NOMO-1 (cell line): ENCODE measurements at regions not wholly inside any gene's neighbourhood (a gene's known extent, or its start where the extent isn't known, plus 50 kb on each side); places are given as distances from the start of the nearest gene placed in this dataset.
A peak's percentile ranks its signal among the peaks of the same experiment; 100 is the strongest.

Source experiments
- DNase-seq, 2 experiments: peaks; one replicate each; lab custom pipeline; 2025; ENCODE audit not compliant: unreplicated experiment in 2 of 2; lab: John Stamatoyannopoulos, UW

DNA sequence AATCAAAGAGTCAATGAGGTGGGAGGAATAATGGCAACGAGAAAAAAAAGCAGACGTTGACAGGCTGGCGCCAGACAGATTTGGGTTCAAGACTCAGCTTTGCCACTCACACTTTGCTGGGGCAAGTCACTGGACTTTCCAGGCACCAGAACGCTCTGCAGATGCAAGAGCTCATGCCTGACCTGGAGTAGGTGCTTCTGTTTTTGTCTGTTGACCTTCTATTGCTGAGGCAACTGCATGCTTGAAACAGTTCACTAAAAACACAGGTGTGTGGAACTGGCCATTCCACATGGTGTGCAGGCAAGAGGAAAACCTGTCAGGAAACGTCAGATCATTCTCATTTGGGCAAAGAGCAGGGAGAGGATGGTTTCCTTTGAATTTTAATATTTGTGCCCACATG lies 161.2 kb upstream of the SMIM23 start:
- no peak for DNase-seq

DNA sequence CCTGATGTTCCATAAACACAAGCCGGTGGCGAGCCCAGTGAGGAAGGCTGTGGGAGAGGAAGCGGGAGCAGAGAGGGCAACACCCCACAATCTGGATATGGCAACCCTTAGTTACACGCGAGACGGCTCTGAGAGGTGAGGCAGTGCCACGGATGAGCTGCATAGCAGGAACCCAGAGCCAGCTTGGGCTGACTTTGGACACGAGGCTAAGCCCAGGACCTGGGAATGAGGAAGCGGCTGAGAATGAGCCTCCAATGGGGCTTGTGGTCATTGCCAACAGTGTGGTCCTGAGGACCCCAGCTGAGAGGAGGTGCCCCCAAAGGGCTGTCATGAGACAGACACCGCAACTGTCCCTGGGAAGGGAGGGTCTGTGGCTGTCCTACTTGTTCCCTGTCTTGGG lies 160.0 kb upstream of the SMIM23 start:
- DNase-seq, result no peak

DNA sequence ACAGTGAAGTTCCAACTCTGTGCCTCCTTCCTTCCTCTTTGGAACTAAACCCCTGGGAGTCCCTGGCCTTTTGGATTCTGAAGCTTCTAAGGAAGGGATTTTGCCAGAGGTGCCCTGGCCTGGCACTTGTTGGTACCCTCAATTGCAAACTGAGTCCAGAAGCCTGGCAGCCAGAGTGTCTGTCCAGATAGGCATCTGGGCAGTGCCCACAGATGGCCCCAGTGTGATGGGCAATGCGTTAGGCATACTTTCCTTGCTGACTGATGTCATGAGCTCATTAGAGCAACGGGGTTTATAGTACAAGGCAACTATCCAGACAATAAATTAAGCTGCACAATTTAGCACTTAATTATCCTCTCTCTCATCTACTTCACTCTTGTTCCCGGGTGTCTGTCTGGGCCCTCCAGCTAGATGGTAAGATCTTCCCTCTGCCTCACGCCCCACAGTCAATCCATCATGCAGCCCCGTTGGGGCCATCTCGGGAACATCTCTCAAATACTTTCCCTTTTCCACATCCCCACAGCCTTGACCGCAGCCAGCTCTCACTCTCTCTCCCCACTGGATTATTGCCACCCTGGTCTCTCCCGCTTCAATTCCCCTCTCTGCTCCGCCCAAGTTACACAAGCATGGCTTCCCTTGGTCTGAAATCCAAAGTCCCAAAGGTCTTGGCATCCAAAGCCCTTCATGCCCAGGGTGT lies 157.5 kb upstream of the SMIM23 start:
- DNase-seq, result no peak

DNA sequence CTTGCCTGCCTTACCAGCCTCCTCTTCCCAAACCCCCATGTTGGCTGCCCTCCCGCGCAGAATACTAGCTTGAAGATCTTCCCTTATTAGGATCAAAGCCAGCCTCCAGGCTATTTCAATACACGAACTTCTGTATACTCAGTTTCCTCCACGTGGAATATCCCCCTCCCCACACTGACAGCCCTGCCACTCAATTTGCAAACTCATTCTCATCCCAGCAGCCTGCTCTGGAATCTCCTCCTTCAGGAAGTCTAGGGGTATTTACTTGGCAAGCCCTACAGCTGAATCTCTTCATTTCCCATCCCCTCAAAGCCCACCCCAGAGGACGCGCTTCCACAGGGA lies 157.0 kb upstream of the SMIM23 start:
- DNase-seq, result no peak

DNA sequence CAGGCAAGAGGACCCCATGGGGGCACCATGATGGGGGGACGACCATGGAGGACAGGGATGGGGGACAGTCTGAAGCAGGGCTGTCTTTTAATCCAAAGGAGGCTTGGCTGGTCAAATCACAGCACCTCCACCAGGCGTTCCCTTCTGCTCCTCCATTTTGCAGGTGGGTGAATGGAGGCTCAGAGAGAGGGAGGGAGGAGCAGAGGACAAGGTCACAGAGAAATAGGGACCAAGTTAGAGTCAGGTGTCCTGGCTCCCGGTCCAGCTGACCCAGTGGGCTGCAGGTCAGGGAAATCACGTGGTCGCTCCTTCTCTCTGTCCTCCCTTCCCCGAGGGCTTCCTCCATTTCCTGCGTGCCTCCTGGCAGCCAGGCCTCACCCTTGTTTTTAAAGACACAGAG lies 156.4 kb upstream of the SMIM23 start:
- no peak for DNase-seq

DNA sequence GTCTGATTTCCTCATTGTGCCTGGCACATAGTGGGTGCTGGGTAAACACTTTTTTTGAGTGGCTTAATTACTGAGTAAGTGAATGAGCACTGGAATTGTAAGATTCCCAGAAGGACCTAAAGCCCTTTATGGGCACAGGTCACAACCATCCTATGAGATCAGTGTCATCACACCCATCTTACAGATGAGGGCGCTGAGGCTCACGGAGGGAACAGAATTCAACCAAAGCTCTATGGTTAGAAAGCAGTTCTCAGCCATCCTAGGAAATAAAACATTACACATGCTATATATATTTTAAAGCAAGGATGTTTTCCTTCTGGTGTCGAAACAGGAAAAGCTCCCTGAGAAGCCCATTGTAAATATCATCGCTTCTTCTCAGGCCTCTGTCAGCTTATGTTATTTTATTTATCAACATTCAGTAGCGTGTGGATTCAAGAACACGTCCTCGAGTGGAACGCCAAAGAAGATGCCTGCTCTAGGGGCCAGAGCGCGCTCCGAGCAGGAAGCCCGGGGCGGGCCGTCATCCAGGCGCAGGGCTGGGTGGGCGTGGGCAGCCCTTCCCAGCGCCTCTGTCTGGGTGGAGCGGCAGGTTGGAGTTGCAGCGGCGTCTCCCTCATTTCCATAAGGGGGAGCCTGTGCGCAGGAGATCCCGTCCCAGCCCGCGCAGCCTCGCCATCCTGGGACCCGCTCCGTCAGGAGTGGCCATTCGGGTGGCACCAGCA lies 155.8 kb upstream of the SMIM23 start:
- DNase-seq, result peak in 1 of 2 experiments; percentile 8

DNA sequence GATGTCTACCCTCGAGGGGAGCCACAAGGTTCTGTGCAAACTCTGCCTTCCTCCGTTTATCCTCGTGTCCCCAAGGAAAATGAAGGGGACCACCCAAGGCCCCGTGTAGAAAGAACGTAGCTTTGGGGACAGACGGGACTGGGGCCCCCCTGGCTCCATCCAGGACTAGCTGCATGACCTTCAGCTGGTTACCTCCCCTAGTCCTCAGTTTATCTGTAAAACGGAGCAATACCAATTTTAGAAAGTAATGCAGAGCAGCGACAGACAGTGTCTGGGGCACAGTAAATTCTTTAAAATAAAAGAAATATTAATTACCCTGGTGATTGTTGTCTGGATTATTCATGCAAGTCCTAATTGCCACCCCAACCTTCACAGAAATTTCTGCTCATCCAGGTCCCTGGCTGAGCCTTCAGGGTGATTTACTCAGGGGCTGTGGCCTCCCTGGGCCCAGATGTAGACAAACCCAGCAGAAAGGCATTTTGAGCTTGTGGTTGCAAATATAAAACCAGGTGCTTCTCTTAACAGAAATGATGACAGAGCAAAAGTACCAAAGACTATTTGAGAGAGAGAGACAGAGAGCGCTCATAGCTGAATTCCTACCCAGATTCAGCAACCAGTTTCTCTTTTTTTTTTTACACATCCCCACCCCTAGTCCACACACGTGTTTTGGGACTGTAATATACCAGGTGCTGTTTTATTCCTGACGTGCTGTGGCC lies 155.1 kb upstream of the SMIM23 start:
- no peak for DNase-seq

DNA sequence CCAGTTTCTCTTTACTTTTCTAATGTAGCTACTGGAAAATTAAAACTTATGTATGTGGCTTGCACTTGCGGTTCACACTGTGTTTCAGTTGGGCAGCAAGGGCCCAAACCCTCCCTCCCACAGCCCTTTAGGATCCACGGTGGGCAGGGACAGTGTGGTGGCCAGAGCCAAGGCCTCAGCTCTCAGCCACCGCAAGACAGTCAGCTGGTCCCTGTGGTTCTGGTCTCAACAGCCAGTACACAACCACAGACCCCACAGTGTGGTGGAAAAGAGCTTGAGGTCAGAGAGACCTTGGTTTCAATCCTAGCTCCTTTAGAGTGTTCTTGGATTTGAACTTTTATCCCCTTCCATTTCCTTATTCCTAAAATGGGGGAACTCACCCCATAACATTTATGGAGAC lies 153.0 kb upstream of the SMIM23 start:
- DNase-seq, result no peak

DNA sequence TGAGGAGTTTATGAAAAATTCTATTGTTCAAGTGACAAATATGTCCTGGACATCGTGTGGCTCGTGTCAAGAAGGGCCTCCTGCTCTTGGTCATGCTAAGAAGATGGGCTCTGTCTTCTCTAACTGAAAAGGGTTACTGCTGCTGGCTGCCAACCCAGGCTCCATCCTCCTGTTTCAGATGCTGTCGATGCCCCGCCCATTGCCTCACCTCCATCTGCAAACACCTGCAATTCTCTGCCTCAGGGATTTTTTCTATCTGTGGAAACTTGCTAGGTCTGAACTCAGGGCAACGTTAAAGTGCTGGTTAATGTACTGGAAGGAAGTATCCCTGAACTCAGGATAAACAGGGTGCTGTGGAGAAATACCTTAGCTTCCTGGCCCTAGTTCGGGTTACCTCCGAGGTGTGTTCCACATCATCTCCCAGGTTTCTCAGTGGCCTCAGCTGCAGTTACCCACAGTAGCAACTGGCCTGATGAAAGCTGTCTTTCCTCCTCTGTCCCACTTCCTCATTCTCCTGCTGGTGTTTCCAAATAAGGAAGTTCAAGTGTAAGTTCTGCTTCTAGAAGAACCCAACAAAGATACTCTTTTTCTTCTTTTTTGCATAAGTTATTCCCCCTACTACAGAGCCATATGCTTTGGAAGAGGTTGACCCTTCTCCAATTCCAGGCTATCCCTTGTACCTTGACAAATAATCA lies 151.7 kb upstream of the SMIM23 start:
- DNase-seq, result peak; percentile 55 to 92

DNA sequence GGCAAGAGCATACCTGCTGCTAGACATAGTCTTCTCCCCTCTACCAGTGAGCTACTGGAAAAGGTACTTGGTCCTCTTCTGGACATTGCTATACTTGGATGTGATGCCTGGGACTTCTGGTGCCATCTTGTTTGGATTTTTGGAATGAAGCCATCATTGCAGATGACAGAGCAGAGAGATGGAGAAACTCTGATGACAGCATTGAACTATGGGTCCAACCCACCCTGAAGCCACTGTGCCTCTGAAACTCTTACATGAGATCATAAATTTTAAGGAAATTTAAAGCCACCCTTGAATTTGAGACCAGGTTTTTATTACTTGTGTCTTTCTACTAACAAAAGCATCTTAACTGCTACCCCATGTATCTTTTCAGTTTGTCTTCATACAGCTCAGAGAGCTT lies 151.1 kb upstream of the SMIM23 start:
- DNase-seq, result no peak

DNA sequence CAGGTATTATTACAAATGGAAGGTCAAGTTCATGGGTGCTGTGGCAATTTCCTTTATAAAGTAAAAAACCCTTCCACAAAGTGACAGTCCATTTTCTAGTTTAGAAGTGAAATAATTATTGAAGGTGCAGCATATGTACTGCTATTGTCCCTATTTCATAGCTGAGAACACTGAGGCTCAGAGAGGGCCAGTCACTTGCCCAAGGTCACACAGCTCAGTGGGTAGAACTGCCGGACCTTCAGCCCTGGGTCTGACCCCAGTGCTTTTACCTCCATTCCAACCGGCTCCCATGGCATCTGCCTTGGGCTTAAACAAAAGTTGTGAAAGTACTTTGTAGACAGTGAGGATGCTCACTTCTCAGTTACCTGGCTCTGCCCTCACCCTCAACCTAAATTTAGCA lies 150.6 kb upstream of the SMIM23 start:
- DNase-seq, result no peak

DNA sequence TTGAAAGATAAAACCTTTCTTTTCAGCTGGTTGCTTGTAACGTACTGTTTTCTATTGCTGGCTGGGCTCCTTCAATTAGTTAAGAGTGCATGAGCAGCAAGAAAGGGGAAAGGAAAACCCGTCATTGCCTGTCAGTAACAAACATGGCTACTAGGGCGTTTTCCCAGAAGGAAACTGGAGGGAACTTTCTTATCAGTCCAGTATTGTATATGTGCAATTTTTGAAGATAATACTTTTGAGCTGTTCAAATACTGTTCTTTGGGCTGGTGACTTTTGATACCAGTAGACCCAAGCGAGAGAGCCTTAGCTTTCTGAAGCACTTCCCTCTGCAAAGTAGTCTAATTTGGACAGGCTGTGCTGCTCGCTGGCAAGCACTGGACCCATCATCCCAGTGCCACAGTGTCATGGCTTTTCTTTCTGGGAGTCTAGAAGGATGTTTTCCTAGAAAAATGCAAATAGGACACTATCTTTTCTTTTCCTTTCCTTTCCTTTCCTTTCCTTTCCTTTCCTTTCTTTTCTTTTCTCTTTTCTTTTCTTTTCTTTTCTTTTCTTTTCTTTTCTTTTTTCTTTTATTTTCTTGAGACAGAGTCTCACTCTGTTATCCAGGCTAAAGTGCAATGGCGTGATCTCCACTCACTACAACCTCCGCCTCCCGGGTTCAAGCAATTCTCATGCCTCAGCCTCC lies 149.9 kb upstream of the SMIM23 start:
- DNase-seq, result no peak

DNA sequence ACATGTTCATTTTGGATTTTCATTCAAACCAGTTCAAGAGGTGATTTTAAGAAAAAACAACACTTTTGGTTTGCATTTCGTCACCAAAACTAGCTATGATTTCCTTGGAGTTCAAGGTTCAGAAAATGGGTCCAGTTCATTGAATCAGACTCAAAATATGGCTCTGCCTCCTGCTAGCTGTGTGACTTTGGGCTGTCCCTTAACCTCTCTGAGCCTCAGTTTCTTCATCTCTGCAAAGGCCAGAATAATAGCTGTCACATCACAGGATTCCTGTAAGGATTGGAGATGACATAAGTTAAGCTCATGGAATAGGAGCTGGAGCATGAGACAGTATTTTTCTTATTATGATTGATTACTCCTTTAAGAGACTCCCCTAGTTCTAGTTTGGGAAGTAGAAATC lies 147.8 kb upstream of the SMIM23 start:
- no peak for DNase-seq

DNA sequence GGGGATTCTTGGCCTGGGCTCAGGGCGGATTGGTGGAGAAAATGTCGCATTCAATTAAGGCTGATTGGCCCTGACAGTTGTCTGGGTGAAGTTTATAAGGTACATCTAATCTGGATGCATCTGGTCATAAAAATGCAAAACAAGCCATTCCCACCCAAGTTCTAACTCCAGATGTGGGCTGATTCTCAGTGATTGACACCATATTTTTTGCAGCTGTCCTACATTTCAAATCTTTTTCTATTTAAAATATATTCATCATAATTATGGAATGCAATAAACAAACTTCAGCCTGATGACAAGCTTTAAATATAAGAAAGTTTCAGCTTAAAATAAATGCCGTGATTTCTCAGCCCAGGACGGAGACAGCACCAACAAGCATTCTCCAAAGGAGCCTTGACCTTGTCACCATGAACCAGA lies 146.4 kb upstream of the SMIM23 start:
- DNase-seq, result no peak

DNA sequence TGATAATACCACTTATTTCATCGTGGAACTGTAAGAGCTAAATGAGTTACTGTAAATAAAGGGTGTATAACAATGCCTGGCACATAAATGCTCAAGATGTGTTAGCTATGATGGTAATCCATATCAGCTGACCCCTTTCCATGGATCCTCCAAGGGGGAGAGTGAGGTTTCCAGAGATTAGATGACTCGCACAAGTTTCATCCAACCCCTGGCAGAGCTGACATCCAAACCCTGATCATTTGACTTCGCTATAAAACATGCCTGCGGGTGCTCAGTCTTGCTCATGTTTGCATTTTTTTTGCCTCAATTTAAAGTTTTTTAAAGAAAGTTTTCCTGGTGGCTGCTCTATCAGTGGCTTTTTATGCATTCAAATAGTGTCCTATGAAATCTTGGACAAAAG lies 145.7 kb upstream of the SMIM23 start:
- DNase-seq, result no peak

DNA sequence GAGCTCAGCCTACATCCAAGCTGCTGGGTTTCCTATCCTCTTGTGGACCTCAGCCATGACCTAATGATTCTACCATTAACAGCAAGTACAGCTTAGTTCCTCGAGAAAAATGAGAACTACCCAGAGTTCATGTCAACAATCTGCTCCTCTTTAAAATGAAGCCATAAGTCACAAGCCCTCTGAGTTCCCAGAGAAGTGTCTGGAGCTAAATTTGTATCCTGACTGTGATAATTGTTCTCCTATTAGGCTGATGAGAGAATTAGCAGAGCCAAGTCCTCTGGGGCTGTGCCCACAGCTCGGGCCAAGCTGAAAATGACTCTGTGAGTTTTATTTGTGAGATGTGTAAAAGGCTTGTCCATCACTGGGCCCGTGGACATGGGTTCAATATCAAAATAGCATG lies 145.1 kb upstream of the SMIM23 start:
- DNase-seq, result no peak

DNA sequence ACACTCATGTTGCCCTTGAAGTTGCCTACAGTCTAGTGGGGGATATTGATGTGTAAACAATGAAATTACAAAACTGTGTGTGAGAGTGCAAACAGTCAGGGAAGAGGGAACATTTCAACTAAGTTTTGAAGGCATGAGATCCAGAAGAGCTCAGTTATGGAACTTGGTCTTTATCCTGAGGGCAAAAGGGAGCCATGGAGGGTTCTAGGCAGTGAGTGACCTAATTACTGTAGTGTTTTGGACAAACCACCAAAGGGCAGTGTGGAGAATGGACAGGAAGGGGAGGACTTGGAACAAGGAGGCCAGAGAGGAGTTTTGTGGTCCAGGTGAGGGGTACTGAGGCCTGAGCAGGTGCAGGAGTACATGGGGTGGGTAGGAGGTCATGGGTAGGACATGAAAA lies 143.7 kb upstream of the SMIM23 start:
- no peak for DNase-seq

DNA sequence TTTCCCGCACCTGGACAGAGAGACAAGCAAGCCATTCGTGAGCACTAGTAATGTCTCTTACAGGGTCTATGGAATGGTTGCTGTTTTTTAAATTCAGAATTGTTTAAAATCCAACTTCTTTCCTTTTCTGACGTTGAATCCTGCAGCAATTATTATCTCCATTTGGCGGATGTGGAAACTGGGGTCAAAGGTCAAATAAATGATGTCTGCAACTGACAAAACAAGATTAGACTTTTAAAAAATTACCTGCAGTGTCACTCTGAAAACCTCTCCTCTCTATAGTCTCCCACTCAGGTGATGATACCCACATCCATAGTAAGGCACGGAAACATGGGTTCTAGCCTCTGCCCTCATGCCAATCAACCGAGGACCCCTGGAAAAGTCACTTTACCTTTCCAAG lies 142.7 kb upstream of the SMIM23 start:
- DNase-seq, result no peak

DNA sequence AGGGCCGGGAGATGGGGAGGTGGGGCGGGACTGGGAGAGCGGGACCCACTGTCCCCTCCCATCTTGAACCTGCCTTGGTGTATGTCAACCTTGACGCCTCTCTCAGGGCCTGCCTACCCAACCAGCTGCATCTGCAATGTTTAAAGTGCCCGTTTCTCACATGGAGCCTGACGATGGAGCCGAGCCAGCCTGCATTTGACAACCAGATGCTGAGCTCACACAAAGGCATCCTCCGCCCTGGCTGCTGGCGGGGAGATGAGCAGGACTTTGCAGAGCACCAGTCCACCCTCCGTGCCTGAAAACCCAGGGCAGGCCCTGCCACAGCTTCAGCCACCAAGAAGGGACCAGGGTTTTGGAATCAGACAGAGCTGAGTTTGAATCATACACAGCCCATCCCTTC lies 141.1 kb upstream of the SMIM23 start:
- no peak for DNase-seq

DNA sequence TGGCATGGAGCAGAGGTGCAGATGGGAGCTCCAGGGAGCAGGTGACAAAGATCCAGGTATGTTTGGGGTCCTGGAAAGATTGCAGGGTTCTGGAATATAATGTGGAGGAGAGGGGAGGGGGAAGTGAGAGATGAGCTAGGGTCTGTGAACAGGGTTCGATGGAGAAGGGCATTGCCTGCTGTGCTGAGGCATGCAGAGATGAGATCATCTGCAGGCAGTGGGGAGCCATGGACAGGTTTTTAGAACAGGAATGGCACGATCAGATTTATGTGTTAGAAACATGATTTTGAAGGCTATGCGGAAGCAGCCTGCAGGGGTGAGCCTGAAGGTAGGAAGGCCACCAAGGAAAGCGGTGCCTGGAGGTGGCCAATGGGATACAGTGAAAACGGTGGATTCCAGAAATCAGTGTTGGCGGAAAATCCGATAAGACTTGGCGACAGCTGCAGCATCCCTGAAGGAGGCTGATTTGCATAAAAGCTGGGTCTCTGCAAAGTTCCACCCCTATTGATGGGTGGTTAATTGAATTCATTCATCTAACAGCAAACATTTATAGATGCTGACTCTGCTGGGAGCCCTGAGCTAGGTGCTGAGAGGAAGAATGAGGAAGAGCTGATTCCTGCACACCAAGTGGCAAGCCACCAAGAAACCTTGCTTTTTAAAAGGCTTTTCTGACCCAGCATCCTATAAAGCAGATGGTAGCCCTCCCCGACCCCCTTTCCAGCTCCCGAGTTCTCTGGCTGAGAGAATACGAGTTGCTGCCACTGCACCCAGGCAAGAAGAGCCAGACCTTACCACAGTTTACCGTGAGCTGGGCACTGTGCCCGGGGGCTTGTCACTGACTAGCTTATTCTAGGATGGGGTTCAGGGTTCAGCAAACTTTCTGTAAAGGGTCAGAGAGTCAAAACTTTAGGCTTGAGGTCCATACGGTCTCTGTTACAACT lies 139.2 kb upstream of the SMIM23 start:
- no peak for DNase-seq
